ENCODE measurements at regions not wholly inside any gene's neighbourhood (a gene's known extent, or its start where the extent isn't known, plus 50 kb on each side); places are given as distances from the start of the nearest gene placed in this dataset.

- no peak for DNase-seq (ENCODE audit: low read depth)
Observed at GRCh38 chr22:27349456-27349855, 452.1 kb downstream of the MN1 start.

GRCh38 chr22:27350306-27350705 lies 451.2 kb downstream of the MN1 start:
- DNase-seq (ENCODE audit: low read depth): no peak

- no peak for DNase-seq (ENCODE audit: low read depth)
Observed at GRCh38 chr22:27352426-27352825, 449.1 kb downstream of the MN1 start.

GRCh38 chr22:27358096-27358870 lies 443.3 kb downstream of the MN1 start:
- DNase-seq (ENCODE audit: low read depth): no peak

- no peak for DNase-seq (ENCODE audit: low read depth)
Observed at GRCh38 chr22:27370269-27370668, 431.3 kb downstream of the MN1 start.

- DNase-seq (ENCODE audit: low read depth): no peak
Observed at GRCh38 chr22:27370987-27371386, 430.6 kb downstream of the MN1 start.

GRCh38 chr22:27372364-27372763 lies 429.2 kb downstream of the MN1 start:
- no peak for DNase-seq (ENCODE audit: low read depth)

GRCh38 chr22:27372969-27373670 lies 428.4 kb downstream of the MN1 start:
- no peak for DNase-seq (ENCODE audit: low read depth)

GRCh38 chr22:27377501-27378295 lies 423.9 kb downstream of the MN1 start:
- no peak for DNase-seq (ENCODE audit: low read depth)

- no peak for DNase-seq (ENCODE audit: low read depth)
Observed at GRCh38 chr22:27378311-27378800, 423.2 kb downstream of the MN1 start.

- DNase-seq (ENCODE audit: low read depth): no peak
Observed at GRCh38 chr22:27378995-27379394, 422.6 kb downstream of the MN1 start.

GRCh38 chr22:27380855-27381254 lies 420.7 kb downstream of the MN1 start:
- no peak for DNase-seq (ENCODE audit: low read depth)

GRCh38 chr22:27381552-27381951 lies 420.0 kb downstream of the MN1 start:
- DNase-seq (ENCODE audit: low read depth): no peak

GRCh38 chr22:27381960-27382742 lies 419.4 kb downstream of the MN1 start:
- no peak for DNase-seq (ENCODE audit: low read depth)

- DNase-seq (ENCODE audit: low read depth): no peak
Observed at GRCh38 chr22:27382947-27383346, 418.6 kb downstream of the MN1 start.

- DNase-seq (ENCODE audit: low read depth): no peak
Observed at GRCh38 chr22:27383896-27384295, 417.7 kb downstream of the MN1 start.

GRCh38 chr22:27385261-27385998 lies 416.1 kb downstream of the MN1 start:
- no peak for DNase-seq (ENCODE audit: low read depth)

GRCh38 chr22:27386186-27386585 lies 415.4 kb downstream of the MN1 start:
- no peak for DNase-seq (ENCODE audit: low read depth)

- no peak for DNase-seq (ENCODE audit: low read depth)
Observed at GRCh38 chr22:27387561-27387960, 414.0 kb downstream of the MN1 start.

GRCh38 chr22:27388090-27388600 lies 413.4 kb downstream of the MN1 start:
- no peak for DNase-seq (ENCODE audit: low read depth)

GRCh38 chr22:27389727-27390075 lies 411.9 kb downstream of the MN1 start:
- no peak for DNase-seq (ENCODE audit: low read depth)

Data from activated T-cell treated with anti-CD3 and anti-CD28 coated beads for 24 hours (primary cell).